Activated B cell treated with CpG ODN at 0.5 μM for 24 hours (primary cell): ENCODE measurements at regions not wholly inside any gene's neighbourhood (a gene's known extent, or its start where the extent isn't known, plus 50 kb on each side); places are given as distances from the start of the nearest gene placed in this dataset.

Source experiments
- ATAC-seq: fragments of 200-7000 bp; cut with Tn5 transposase; one replicate; pipeline ENCODE4 v1.10.0; 2021; ENCODE audit warnings: low read depth, mild to moderate bottlenecking, moderate library complexity
- CTCF ChIA-PET: fragments of 350-600 bp; sonication (Branson Sonifier 250); formaldehyde crosslinking; loops from one replicate; lab custom pipeline; 2021; ENCODE audit warnings: antibody characterized with exemption; lab: Charles Lee
- POLR2A ChIA-PET: fragments of 350-600 bp; sonication (Branson Sonifier 250); formaldehyde crosslinking; loops from one replicate; lab custom pipeline; 2021; ENCODE audit warnings: antibody characterized with exemption; lab: Charles Lee
- DNase-seq: peaks from one replicate; pipeline ENCODE4 v3.0.0; 2022
- H3K27ac Mint-ChIP-seq: one replicate; pipeline ENCODE4 v1.8.0; 2020; ENCODE audit warnings: mixed read lengths
- H3K27me3 Mint-ChIP-seq: one replicate; pipeline ENCODE4 v1.8.0; 2021; ENCODE audit warnings: mixed read lengths
- H3K36me3 Mint-ChIP-seq: one replicate; pipeline ENCODE4 v1.8.0; 2021; ENCODE audit warnings: low read depth, mixed read lengths
- H3K4me1 Mint-ChIP-seq: one replicate; pipeline ENCODE4 v1.8.0; 2021; ENCODE audit warnings: mixed read lengths
- H3K4me3 Mint-ChIP-seq: one replicate; pipeline ENCODE4 v1.8.0; 2020; ENCODE audit warnings: mild to moderate bottlenecking, mixed read lengths
- H3K9me3 Mint-ChIP-seq: one replicate; pipeline ENCODE4 v1.8.0; 2020; ENCODE audit warnings: mixed read lengths
- intact Hi-C: fragments of 100-400 bp; cut with micrococcal nuclease; formaldehyde crosslinking; loops from one replicate; pipeline ENCODE4 v1.15.1; 2024
- TF ChIP-seq, protein P1 (sequence below): fragments of 200-600 bp; IDR thresholded peaks from one replicate; pipeline ENCODE4 v1.8.0; 2022; ENCODE audit warnings: antibody characterized with exemption, mild to moderate bottlenecking

DNA sequence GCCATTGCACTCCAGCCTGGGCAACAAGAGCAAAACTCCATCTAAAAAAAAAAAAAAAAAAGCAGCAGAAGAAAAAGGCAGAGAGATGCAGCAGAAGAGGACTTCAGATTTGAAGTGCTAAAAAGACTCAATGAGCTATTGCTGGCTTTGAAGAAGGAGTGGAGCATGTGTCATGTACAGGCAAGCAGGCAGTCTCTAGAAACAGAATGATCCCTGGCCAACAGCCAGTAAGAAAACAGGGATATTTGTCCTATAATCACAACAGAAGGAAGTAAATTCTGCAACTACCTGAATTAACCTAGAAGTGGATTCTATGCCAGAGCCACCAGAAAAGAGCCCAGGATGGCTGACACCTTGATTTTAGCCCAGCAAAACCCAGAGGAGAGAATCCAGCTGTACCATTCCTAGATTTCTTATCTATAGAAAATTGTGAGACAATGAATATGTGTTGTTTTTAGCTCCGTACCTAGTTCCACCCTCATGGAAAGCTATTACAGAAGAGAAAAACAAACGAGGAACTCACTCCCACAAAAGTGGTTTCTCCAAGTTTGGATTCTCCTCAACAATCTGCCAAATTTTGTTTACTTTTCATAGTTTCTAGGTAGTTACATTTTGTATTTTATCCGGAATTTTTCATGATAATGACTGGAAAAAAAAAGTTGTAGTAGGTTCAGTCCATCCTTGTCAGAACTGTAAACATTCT is 198.2 kb upstream of the GNAI1 start:
- TF ChIP-seq, protein P1, sequence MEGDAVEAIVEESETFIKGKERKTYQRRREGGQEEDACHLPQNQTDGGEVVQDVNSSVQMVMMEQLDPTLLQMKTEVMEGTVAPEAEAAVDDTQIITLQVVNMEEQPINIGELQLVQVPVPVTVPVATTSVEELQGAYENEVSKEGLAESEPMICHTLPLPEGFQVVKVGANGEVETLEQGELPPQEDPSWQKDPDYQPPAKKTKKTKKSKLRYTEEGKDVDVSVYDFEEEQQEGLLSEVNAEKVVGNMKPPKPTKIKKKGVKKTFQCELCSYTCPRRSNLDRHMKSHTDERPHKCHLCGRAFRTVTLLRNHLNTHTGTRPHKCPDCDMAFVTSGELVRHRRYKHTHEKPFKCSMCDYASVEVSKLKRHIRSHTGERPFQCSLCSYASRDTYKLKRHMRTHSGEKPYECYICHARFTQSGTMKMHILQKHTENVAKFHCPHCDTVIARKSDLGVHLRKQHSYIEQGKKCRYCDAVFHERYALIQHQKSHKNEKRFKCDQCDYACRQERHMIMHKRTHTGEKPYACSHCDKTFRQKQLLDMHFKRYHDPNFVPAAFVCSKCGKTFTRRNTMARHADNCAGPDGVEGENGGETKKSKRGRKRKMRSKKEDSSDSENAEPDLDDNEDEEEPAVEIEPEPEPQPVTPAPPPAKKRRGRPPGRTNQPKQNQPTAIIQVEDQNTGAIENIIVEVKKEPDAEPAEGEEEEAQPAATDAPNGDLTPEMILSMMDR = no peak
- H3K4me1 Mint-ChIP-seq = no peaks in the 10 kb centered on the region
- no peak for DNase-seq
- ChIA-PET CTCF (no interaction called here), POLR2A (no interaction called here)
- no peaks in the 10 kb centered on the region for H3K36me3 Mint-ChIP-seq
- intact Hi-C loops = no loop called here
- no peak for ATAC-seq
- no peaks in the 10 kb centered on the region for H3K27me3 Mint-ChIP-seq
- H3K9me3 Mint-ChIP-seq = peaks cover 1% of the 10 kb centered on the region
- no peak overlapping the region for H3K27ac Mint-ChIP-seq
- H3K4me3 Mint-ChIP-seq = no peak overlapping the region

DNA sequence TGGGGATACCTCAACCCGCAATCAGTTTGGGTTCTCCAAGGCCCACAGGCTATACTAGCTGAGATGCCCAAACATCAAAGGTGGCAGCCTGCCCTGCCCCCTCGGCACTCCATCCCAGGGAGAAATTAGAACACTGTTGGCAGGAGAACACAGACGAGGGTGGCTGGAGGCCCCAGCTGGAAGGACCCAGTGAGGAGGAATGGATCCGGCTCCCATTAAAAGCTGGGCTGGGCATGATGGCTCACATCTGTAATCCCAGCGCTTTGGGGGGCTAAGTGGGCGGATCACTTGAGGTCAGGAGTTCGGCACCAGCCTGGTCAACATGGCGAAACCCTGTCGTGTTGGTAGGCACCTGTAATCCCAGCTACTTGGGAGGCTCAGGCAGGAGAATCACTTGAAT is 199.9 kb upstream of the GNAI1 start:
- POLR2A ChIA-PET = no interaction called here

DNA sequence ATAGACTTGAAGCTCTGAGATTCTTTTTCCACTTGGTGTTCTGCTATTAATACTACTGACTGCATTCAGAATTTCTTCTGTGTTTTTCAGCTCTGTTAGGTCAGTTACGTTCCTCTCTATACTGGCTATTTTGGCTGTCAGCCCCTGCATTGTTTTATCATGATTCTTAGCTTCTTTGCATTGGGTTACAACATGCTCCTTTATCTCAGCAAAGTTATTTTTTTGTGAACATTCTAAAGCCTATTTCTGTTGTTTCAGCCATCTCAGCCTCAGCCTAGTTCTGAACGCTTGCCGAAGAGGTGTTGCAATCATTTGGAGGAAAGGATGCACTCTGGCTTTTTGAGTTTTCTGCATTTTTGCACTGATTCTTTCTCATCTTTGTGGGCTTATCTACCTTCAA is 201.5 kb upstream of the GNAI1 start:
- DNase-seq (no peak), ATAC-seq (no peak)
- no peaks in the 10 kb centered on the region for H3K27me3 Mint-ChIP-seq
- TF ChIP-seq, protein P1 = no peak
- H3K27ac Mint-ChIP-seq = no peak overlapping the region
- H3K36me3 Mint-ChIP-seq = no peaks in the 10 kb centered on the region
- peaks cover 1% of the 10 kb centered on the region for H3K9me3 Mint-ChIP-seq
- intact Hi-C loops = no loop called here
- H3K4me1 Mint-ChIP-seq = no peaks in the 10 kb centered on the region
- no peak overlapping the region for H3K4me3 Mint-ChIP-seq
- POLR2A ChIA-PET = no interaction called here
- CTCF ChIA-PET = no interaction called here

More for the DNA sequence above, 199.9 kb upstream of the GNAI1 start:
- Mint-ChIP-seq H3K9me3 (peaks cover 1% of the 10 kb centered on the region), H3K4me3 (no peak overlapping the region), H3K27ac (no peak overlapping the region), H3K27me3 (no peaks in the 10 kb centered on the region), H3K4me1 (no peaks in the 10 kb centered on the region), H3K36me3 (no peaks in the 10 kb centered on the region)
- ATAC-seq = no peak
- intact Hi-C loops = no loop called here
- DNase-seq = no peak
- CTCF ChIA-PET = no interaction called here
- TF ChIP-seq, protein P1 = no peak

DNA sequence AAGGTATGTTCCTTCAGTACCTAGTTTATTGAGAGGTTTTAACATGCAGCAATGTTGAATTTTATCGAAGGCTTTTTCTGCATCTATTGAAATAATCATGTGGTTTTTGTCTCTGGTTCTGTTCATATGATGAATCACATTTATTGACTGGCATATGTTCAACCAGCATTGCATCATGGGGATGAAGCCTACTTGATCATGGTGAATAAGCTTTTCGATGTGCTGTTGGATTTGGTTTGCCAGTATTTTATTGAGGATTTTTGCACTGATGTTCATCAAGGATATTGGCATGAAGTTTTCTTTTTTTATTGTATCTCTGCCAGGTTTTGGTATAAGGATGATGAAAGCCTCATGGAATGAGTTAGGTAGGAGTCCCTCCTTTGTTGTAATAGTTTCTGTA is 204.0 kb upstream of the GNAI1 start:
- Mint-ChIP-seq H3K27ac (no peak overlapping the region), H3K9me3 (peaks cover under 1% of the 10 kb centered on the region), H3K27me3 (no peaks in the 10 kb centered on the region), H3K4me3 (no peak overlapping the region), H3K4me1 (no peaks in the 10 kb centered on the region), H3K36me3 (no peaks in the 10 kb centered on the region)
- POLR2A ChIA-PET = no interaction called here
- TF ChIP-seq, protein P1 = no peak
- no peak for DNase-seq
- CTCF ChIA-PET = no interaction called here
- intact Hi-C loops = no loop called here
- no peak for ATAC-seq

DNA sequence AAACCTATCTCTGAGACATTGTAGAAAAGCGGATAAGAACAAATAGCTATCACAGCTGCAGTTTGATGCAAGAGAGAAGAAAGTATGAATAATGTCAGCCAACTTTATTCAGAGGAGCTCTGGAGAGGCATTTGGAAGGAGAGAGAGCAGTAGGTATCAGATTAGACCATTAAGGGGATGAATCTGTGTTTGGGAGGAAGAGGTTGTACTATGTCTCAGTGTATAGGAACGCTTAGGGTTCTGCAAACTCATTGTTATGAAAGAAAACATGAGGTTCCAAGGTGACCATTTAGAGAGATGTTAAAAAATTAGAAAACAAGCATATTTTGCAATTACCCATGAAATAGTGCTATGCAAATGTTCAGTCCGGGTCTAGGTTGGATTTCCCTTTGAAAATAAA is 207.5 kb upstream of the GNAI1 start:
- H3K36me3 Mint-ChIP-seq = no peaks in the 10 kb centered on the region
- no peak overlapping the region for H3K4me3 Mint-ChIP-seq
- no peak for DNase-seq
- H3K9me3 Mint-ChIP-seq = peaks cover 4% of the 10 kb centered on the region
- no peaks in the 10 kb centered on the region for H3K4me1 Mint-ChIP-seq
- ChIA-PET CTCF (no interaction called here), POLR2A (no interaction called here)
- TF ChIP-seq, protein P1 = no peak
- no peaks in the 10 kb centered on the region for H3K27me3 Mint-ChIP-seq
- H3K27ac Mint-ChIP-seq = no peak overlapping the region
- no peak for ATAC-seq
- intact Hi-C loops = no loop called here
